ENCODE measurements at regions not wholly inside any gene's neighbourhood (a gene's known extent, or its start where the extent isn't known, plus 50 kb on each side); places are given as distances from the start of the nearest gene placed in this dataset.

DNA sequence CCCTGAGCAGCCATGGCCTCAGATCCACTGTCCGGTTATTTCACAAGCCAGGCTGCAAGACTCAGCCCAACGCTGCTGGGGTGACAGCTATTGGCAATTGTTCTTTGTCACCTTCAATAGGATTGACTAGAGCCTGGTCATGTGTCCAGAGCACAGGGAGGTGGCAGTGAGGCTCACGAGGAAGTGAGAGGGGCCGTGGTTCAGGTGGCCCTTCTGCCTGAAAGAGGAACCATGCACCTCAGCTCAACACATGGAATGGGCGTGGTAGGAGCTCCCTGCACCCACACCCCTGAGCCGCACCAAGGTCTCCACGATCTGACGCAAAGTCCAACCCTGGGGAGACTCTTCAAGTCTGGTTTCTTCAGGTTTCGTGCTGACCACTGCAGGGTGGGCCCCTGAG lies 184.8 kb upstream of the CDH4 start:
- Mint-ChIP-seq H3K9me3 (ENCODE audit: unreplicated experiment) (peaks cover 1% of the 10 kb centered on the region), H3K36me3 (ENCODE audit: low read depth, unreplicated experiment) (no peaks in the 10 kb centered on the region), H3K4me3 (ENCODE audit: unreplicated experiment) (no peak overlapping the region), H3K4me1 (ENCODE audit: low read depth, unreplicated experiment) (no peaks in the 10 kb centered on the region), H3K27me3 (ENCODE audit: low read depth, unreplicated experiment) (peaks cover 17% of the 10 kb centered on the region), H3K27ac (ENCODE audit: unreplicated experiment) (no peak overlapping the region)
- H3K79me2 ChIP-seq (ENCODE audit: insufficient read depth, low read length), result no peaks in the 10 kb centered on the region
- H3K9ac ChIP-seq (ENCODE audit: low read length), result no peak overlapping the region
- DNase-seq (ENCODE audit: low read depth) (no peak), FAIRE-seq (no peak)
- TF ChIP-seq CTCF (IDR thresholded peaks at IDR 0.05; ENCODE audit: insufficient read depth, low read depth, low read length), result no peak
- TF ChIP-seq EZH2 (IDR thresholded peaks at IDR 0.05; ENCODE audit: insufficient read depth, low read length), result no peak
- H3K27ac ChIP-seq (ENCODE audit: low read depth, low read length), result no peak overlapping the region
- H3K36me3 ChIP-seq (ENCODE audit: insufficient read depth, low read length), result no peaks in the 10 kb centered on the region
- H3K4me1 ChIP-seq (ENCODE audit: insufficient read depth, low read length), result no peaks in the 10 kb centered on the region
- H2AFZ ChIP-seq (ENCODE audit: low read depth, low read length), result no peak overlapping the region
- no peak overlapping the region for H3K4me3 ChIP-seq (ENCODE audit: insufficient read depth, low read depth, low read length)
- H3K4me2 ChIP-seq (ENCODE audit: low read length), result no peak overlapping the region
- H4K20me1 ChIP-seq (ENCODE audit: insufficient read depth, low read length), result no peaks in the 10 kb centered on the region
- no peaks in the 10 kb centered on the region for H3K27me3 ChIP-seq (ENCODE audit: insufficient read depth, low read length)
- no peaks in the 10 kb centered on the region for H3K9me3 ChIP-seq (ENCODE audit: insufficient read depth, low read depth, low read length)

DNA sequence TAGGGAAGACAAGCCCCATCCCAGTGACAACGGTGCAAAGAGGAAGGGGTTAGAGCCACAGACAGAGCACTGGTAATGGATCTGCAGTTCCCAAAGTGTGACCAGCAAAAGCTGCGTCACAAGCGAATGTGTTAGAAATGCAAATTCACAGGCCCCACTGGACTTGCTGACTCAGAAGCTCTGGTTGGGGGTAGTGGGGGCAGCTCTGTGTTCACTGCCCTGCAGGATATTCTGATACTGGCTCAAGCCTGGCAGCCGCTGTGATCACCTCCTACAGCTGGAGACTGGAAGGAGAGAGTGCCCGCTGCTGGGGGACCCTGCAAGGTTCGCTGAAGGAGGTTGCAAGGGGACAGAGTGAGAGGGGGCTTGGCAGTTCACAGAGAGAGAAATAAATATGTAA lies 179.7 kb upstream of the CDH4 start:
- Mint-ChIP-seq H3K27me3 (ENCODE audit: low read depth, unreplicated experiment) (peaks cover 35% of the 10 kb centered on the region), H3K36me3 (ENCODE audit: low read depth, unreplicated experiment) (no peaks in the 10 kb centered on the region), H3K9me3 (ENCODE audit: unreplicated experiment) (peaks cover 5% of the 10 kb centered on the region), H3K27ac (ENCODE audit: unreplicated experiment) (no peak overlapping the region), H3K4me3 (ENCODE audit: unreplicated experiment) (no peak overlapping the region), H3K4me1 (ENCODE audit: low read depth, unreplicated experiment) (no peaks in the 10 kb centered on the region)
- no peak overlapping the region for H2AFZ ChIP-seq (ENCODE audit: low read depth, low read length)
- H3K27ac ChIP-seq (ENCODE audit: low read depth, low read length), result no peak overlapping the region
- no peak overlapping the region for H3K4me3 ChIP-seq (ENCODE audit: insufficient read depth, low read depth, low read length)
- no peaks in the 10 kb centered on the region for H3K27me3 ChIP-seq (ENCODE audit: insufficient read depth, low read length)
- H3K4me2 ChIP-seq (ENCODE audit: low read length), result no peak overlapping the region
- no peak overlapping the region for H3K9ac ChIP-seq (ENCODE audit: low read length)
- no peaks in the 10 kb centered on the region for H4K20me1 ChIP-seq (ENCODE audit: insufficient read depth, low read length)
- H3K4me1 ChIP-seq (ENCODE audit: insufficient read depth, low read length), result no peaks in the 10 kb centered on the region
- DNase-seq (ENCODE audit: low read depth) (no peak), FAIRE-seq (no peak)
- no peak for TF ChIP-seq EZH2 (IDR thresholded peaks at IDR 0.05; ENCODE audit: insufficient read depth, low read length)
- no peak for TF ChIP-seq CTCF (IDR thresholded peaks at IDR 0.05; ENCODE audit: insufficient read depth, low read depth, low read length)
- H3K36me3 ChIP-seq (ENCODE audit: insufficient read depth, low read length), result no peaks in the 10 kb centered on the region
- no peaks in the 10 kb centered on the region for H3K79me2 ChIP-seq (ENCODE audit: insufficient read depth, low read length)
- H3K9me3 ChIP-seq (ENCODE audit: insufficient read depth, low read depth, low read length), result no peaks in the 10 kb centered on the region

DNA sequence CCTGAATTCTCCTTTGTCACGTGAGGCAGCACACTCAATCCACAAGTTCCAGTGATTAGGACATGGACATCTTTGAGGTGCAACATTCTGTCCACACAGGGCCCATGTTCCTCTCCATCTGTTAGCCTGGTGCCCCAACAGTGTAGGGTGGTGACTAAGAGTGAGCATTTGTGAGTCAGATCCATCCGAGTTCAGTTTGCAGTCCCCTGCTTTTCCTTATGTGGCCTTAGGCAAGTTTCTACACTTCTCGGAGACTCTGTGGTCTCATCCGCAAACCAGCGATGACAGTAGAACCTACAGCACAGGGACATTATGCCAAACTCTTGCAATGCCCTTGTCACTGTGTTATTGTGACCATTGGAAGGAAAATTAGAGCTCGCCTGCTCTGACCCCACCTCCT lies 178.7 kb upstream of the CDH4 start:
- Histone ChIP-seq H3K79me2 (ENCODE audit: insufficient read depth, low read length) (no peaks in the 10 kb centered on the region), H3K9me3 (ENCODE audit: insufficient read depth, low read depth, low read length) (no peaks in the 10 kb centered on the region), H3K27ac (ENCODE audit: low read depth, low read length) (no peak overlapping the region), H3K4me1 (ENCODE audit: insufficient read depth, low read length) (no peaks in the 10 kb centered on the region), H3K27me3 (ENCODE audit: insufficient read depth, low read length) (no peaks in the 10 kb centered on the region), H3K9ac (ENCODE audit: low read length) (no peak overlapping the region), H3K4me3 (ENCODE audit: insufficient read depth, low read depth, low read length) (no peak overlapping the region), H3K4me2 (ENCODE audit: low read length) (no peak overlapping the region), H2AFZ (ENCODE audit: low read depth, low read length) (no peak overlapping the region), H4K20me1 (ENCODE audit: insufficient read depth, low read length) (no peaks in the 10 kb centered on the region), H3K36me3 (ENCODE audit: insufficient read depth, low read length) (no peaks in the 10 kb centered on the region)
- no peaks in the 10 kb centered on the region for H3K36me3 Mint-ChIP-seq (ENCODE audit: low read depth, unreplicated experiment)
- no peak overlapping the region for H3K27ac Mint-ChIP-seq (ENCODE audit: unreplicated experiment)
- no peaks in the 10 kb centered on the region for H3K4me1 Mint-ChIP-seq (ENCODE audit: low read depth, unreplicated experiment)
- H3K9me3 Mint-ChIP-seq (ENCODE audit: unreplicated experiment), result peaks cover 8% of the 10 kb centered on the region
- FAIRE-seq (no peak), DNase-seq (ENCODE audit: low read depth) (no peak)
- peaks cover 37% of the 10 kb centered on the region for H3K27me3 Mint-ChIP-seq (ENCODE audit: low read depth, unreplicated experiment)
- TF ChIP-seq CTCF (IDR thresholded peaks at IDR 0.05; ENCODE audit: insufficient read depth, low read depth, low read length) (no peak), EZH2 (IDR thresholded peaks at IDR 0.05; ENCODE audit: insufficient read depth, low read length) (no peak)
- H3K4me3 Mint-ChIP-seq (ENCODE audit: unreplicated experiment), result no peak overlapping the region

Measured in astrocyte (in vitro differentiated cells and primary cell).